Spleen (tissue), 11 donors: ENCODE measurements at regions not wholly inside any gene's neighbourhood (a gene's known extent, or its start where the extent isn't known, plus 50 kb on each side); places are given as distances from the start of the nearest gene placed in this dataset.

Source experiments
- DNase-seq: peaks from one replicate; pipeline ENCODE4 v3.0.0-alpha.2; 2020
- H3K27ac ChIP-seq, 8 donors: fragments of 200-600 bp; sonication (generic) in 7 of 8; 1 replicate in 4 of 8; 2 replicates in 4 of 8; pipeline versions ENCODE4 v1.5.0 to v1.8.0; 2016 to 2021; ENCODE audit warnings: inconsistent platforms in 4 of 8, mild to moderate bottlenecking in 4 of 8, moderate library complexity in 1 of 8
- H3K27me3 ChIP-seq, 7 donors: fragments of 200-600 bp; sonication (generic) in 6 of 7; replicated peaks in 1 of 7; 1 replicate in 4 of 7; 2 replicates in 3 of 7; pipeline versions ENCODE4 v1.5.0 to v1.8.0; 2016 to 2021; ENCODE audit warnings: inconsistent platforms in 3 of 7, mild to moderate bottlenecking in 1 of 7
- H3K36me3 ChIP-seq, 6 donors: fragments of 200-600 bp; sonication (generic) in 5 of 6; 1 replicate in 4 of 6; 2 replicates in 2 of 6; pipeline versions ENCODE4 v1.5.0 to v1.8.0; 2016 to 2021; ENCODE audit warnings: inconsistent platforms in 2 of 6
- H3K4me1 ChIP-seq, 6 donors: fragments of 200-600 bp; sonication (generic) in 5 of 6; 1 replicate in 3 of 6; 2 replicates in 3 of 6; pipeline versions ENCODE4 v1.5.0 to v1.8.0; 2016 to 2021; ENCODE audit warnings: inconsistent platforms in 3 of 6
- H3K4me3 ChIP-seq, 8 donors: fragments of 200-600 bp; sonication (generic) in 7 of 8; 1 replicate in 4 of 8; 2 replicates in 4 of 8; pipeline versions ENCODE4 v1.5.0 to v1.8.0; 2016 to 2021; ENCODE audit warnings: inconsistent platforms in 4 of 8, mild to moderate bottlenecking in 4 of 8, moderate library complexity in 2 of 8
- H3K9me3 ChIP-seq, 8 donors: fragments of 200-600 bp; sonication (generic) in 7 of 8; 1 replicate in 4 of 8; 2 replicates in 4 of 8; pipeline versions ENCODE4 v1.5.0 to v1.8.0; 2016 to 2021; ENCODE audit warnings: inconsistent platforms in 4 of 8
- POLR2A ChIP-seq, 3 donors: fragments of 450-650 bp; IDR thresholded peaks; one replicate each; pipeline ENCODE4 v1.5.1; 2017; ENCODE audit warnings: antibody characterized with exemption in 3 of 3, mild to moderate bottlenecking in 1 of 3
- POLR2AphosphoS5 ChIP-seq, 3 donors: sonication (generic); formaldehyde crosslinking; IDR thresholded peaks; one replicate each; pipeline ENCODE4 v1.5.1; 2017; ENCODE audit warnings: antibody characterized with exemption in 3 of 3
- WGBS, 5 donors: extraction: QIAGEN DNeasy Blood & Tissue Kit in 3 of 5; methylation state at CpG; one replicate each; pipeline versions ENCODE4 v1.1.5 to v1.1.7; 2013 to 2018; 5-methylcytosine and 5-hydroxymethylcytosine counted together
- intact Hi-C: fragments of 100-400 bp; cut with DNase I; formaldehyde crosslinking; loops from one replicate; pipeline ENCODE4 v1.15.0; 2023; ENCODE audit warnings: low total_unique reads
- TF ChIP-seq, protein P1 (sequence below), 11 experiments: fragments of 200-600 bp in 7 of 11; fragments of 450-650 bp in 4 of 11; sonication (generic) in 4 of 11; IDR thresholded peaks in 8 of 11; conservative IDR thresholded peaks in 3 of 11; 1 replicate in 7 of 11; 2 replicates in 4 of 11; pipeline versions ENCODE4 v1.4.0 to v1.8.0; 2016 to 2021; ENCODE audit warnings: antibody characterized with exemption in 11 of 11, inconsistent platforms in 4 of 11, mild to moderate bottlenecking in 1 of 11
- donor health status: healthy with polysubstance abuse.
- donor health status: DM: no; HTN: no; CAD: no; lungs with moderate emphysema.
- donor health status: DM: no; HTN: no; CAD: no.
- donor health status: Bipolar disorder and iron deficiency.
- donor health status: healthy.
- donor health status: DM: no; HTN: no; CAD: no.
- donor health status: DM: yes; HTN: yes; CAD: no.

- Histone ChIP-seq H3K9me3 (peaks cover 0 to 5% (median 0%) of the 10 kb centered on the region in 8 donors), H3K4me3 (no peak overlapping the region), H3K27ac (no peak overlapping the region), H3K36me3 (no peaks in the 10 kb centered on the region), H3K4me1 (no peaks in the 10 kb centered on the region), H3K27me3 (no peaks in the 10 kb centered on the region)
- 61 to 76% (median 64%) methylated on average over 1 of the region's 1 CpG for WGBS, 5 donors
- TF ChIP-seq POLR2A (IDR thresholded peaks at IDR 0.05) (no peak), POLR2AphosphoS5 (IDR thresholded peaks at IDR 0.05) (no peak)
- TF ChIP-seq, protein P1, sequence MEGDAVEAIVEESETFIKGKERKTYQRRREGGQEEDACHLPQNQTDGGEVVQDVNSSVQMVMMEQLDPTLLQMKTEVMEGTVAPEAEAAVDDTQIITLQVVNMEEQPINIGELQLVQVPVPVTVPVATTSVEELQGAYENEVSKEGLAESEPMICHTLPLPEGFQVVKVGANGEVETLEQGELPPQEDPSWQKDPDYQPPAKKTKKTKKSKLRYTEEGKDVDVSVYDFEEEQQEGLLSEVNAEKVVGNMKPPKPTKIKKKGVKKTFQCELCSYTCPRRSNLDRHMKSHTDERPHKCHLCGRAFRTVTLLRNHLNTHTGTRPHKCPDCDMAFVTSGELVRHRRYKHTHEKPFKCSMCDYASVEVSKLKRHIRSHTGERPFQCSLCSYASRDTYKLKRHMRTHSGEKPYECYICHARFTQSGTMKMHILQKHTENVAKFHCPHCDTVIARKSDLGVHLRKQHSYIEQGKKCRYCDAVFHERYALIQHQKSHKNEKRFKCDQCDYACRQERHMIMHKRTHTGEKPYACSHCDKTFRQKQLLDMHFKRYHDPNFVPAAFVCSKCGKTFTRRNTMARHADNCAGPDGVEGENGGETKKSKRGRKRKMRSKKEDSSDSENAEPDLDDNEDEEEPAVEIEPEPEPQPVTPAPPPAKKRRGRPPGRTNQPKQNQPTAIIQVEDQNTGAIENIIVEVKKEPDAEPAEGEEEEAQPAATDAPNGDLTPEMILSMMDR (IDR thresholded peaks at IDR 0.05 in 8 of 11, conservative IDR thresholded peaks at IDR 0.05 in 3 of 11), result no peak
- intact Hi-C loops, result no loop called here
- DNase-seq, result no peak
These were observed 1191.1 kb upstream of the MIR17HG start for GRCh38 chr13:90156390-90156789.

GRCh38 chr13:90168953-90169352 lies 1178.5 kb upstream of the MIR17HG start:
- no peak for TF ChIP-seq POLR2AphosphoS5 (IDR thresholded peaks at IDR 0.05)
- TF ChIP-seq POLR2A (IDR thresholded peaks at IDR 0.05), result no peak
- TF ChIP-seq, protein P1 (IDR thresholded peaks at IDR 0.05 in 8 of 11, conservative IDR thresholded peaks at IDR 0.05 in 3 of 11), result no peak
- no peaks in the 10 kb centered on the region for H3K4me1 ChIP-seq
- WGBS, 5 donors, result 83 to 97% (median 88%) methylated on average over 1 of the region's 1 CpG
- DNase-seq, result no peak
- intact Hi-C loops, result no loop called here
- no peaks in the 10 kb centered on the region for H3K36me3 ChIP-seq
- no peak overlapping the region for H3K27ac ChIP-seq
- peaks cover 0 to 23% (median 0%) of the 10 kb centered on the region in 8 donors for H3K9me3 ChIP-seq
- H3K4me3 ChIP-seq, result no peak overlapping the region
- H3K27me3 ChIP-seq, result no peaks in the 10 kb centered on the region

GRCh38 chr13:90170208-90170607 lies 1177.3 kb upstream of the MIR17HG start:
- 54 to 78% (median 63%) methylated on average over 1 of the region's 1 CpG for WGBS, 5 donors
- Histone ChIP-seq H3K4me1 (no peaks in the 10 kb centered on the region), H3K36me3 (no peaks in the 10 kb centered on the region), H3K27me3 (no peaks in the 10 kb centered on the region), H3K27ac (no peak overlapping the region), H3K4me3 (no peak overlapping the region), H3K9me3 (peaks cover 0 to 23% (median 0%) of the 10 kb centered on the region in 8 donors)
- TF ChIP-seq POLR2AphosphoS5 (IDR thresholded peaks at IDR 0.05) (no peak), POLR2A (IDR thresholded peaks at IDR 0.05) (no peak)
- TF ChIP-seq, protein P1 (IDR thresholded peaks at IDR 0.05 in 8 of 11, conservative IDR thresholded peaks at IDR 0.05 in 3 of 11), result no peak
- intact Hi-C loops, result no loop called here
- DNase-seq, result no peak

DNA sequence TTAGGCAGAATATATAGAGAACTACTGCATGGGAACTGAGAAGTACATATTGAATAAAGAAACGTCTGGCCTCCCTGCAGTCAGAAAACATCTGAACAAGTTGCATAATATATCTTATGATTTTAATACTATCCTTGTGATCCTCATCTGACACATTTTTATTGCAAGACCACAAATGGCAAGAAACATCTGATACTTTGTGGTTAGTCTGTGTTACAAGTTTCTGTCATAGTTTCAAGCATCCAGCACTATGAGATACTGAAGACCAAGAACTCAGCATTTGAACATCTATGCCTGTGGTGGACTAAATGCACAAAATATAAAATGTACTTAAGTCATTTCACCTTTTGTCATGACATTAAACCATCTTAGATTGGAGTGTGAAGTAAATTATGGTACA lies 1175.8 kb upstream of the MIR17HG start:
- WGBS, 5 donors, result 25 to 62% (median 53%) methylated on average over 1 of the region's 1 CpG
- Histone ChIP-seq H3K4me3 (no peak overlapping the region), H3K9me3 (peaks cover 0 to 14% (median 0%) of the 10 kb centered on the region in 8 donors), H3K36me3 (no peaks in the 10 kb centered on the region), H3K27me3 (no peaks in the 10 kb centered on the region), H3K4me1 (no peaks in the 10 kb centered on the region), H3K27ac (no peak overlapping the region)
- DNase-seq, result no peak
- TF ChIP-seq, protein P1 (IDR thresholded peaks at IDR 0.05 in 8 of 11, conservative IDR thresholded peaks at IDR 0.05 in 3 of 11), result no peak
- TF ChIP-seq POLR2AphosphoS5 (IDR thresholded peaks at IDR 0.05) (no peak), POLR2A (IDR thresholded peaks at IDR 0.05) (no peak)
- intact Hi-C loops, result no loop called here
